Forelimb muscle (tissue), 1 donor: ENCODE measurements at regions not wholly inside any gene's neighbourhood (a gene's known extent, or its start where the extent isn't known, plus 50 kb on each side); places are given as distances from the start of the nearest gene placed in this dataset.
"Not testable (repeated sequence)": the region's sequence is repeated elsewhere in the genome, so short reads cannot be mapped to it uniquely, and the experiment has no call there.

ENCODE experiments used
- DNase-seq: peaks from one replicate; pipeline ENCODE4 v3.0.0-alpha.2; 2013; ENCODE audit warnings: low read depth

DNA sequence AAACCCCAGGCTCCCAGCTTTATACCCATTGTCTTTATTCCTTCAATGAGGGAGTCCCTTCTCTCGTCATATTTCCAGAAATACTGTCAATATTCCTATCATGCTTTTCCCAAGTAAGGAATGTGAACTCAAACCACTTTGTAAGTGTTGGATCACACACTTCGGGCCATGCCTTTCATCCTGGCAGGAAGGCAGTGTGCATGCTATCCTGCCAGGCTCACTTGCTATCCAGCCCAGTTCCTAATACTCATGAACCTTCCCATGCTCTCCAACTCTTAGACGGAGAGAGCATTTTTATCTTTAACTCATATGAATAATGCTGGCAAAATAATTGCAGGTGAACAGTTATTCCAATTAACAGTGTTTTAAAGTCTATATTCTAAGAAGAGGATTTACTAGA is 639.9 kb upstream of the ACO1 start:
- DNase-seq = no peak

DNA sequence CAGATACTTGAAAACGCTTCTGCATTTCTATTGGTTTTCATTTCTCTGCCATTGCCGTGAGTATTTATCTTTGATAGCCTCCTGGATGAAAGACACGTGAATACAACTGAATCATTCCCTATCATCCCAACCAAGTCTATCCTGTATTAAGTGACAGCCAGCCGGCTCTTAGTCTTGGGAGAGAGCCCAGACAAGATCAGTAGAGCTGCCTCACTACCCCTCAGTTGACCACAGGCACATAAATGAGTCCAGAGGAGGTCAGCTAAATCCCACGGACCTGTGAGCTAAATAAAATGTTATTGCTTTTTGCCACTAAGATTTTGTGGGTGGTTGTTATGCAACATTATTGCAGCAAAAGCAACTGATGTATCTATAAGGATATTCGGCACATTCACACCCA is 639.0 kb upstream of the ACO1 start:
- DNase-seq = no peak

DNA sequence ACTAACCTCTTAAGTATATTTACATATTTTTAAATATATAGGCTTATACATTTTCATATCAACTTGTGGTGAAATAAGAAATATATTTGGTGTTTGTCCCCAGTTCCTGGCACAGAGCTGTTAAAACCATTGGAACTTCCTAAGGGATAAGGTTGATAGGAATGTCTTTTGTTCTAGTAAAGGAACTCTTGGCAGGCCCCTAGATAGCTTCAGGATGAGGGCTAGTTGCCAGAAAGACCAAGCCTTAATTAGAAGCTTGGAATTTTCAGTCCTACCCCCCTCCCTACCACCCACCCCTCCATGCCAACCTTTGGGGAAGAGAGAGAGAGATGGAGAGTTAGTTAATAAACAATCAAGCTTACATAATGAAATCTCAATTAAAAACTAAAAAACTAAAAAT is 638.6 kb upstream of the ACO1 start:
- DNase-seq = no peak

DNA sequence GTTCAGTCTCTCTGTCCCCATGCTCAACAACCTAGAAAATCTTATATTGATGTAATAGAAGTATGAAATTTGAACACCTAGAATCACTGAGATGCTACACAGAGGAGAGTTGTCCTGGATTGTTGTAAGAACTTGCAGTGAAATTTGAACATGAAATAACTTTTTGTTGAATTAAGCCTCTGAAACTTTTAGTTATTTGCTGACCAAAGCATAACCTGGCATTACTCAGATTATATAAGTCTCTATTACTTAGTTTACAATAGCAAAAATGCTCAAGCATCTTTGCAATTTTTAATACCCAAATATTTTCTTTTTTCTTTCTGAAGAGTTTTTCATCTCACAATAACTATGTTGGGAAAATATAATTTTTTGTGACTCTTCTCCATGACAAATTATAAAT is 630.7 kb upstream of the ACO1 start:
- DNase-seq = no peak

DNA sequence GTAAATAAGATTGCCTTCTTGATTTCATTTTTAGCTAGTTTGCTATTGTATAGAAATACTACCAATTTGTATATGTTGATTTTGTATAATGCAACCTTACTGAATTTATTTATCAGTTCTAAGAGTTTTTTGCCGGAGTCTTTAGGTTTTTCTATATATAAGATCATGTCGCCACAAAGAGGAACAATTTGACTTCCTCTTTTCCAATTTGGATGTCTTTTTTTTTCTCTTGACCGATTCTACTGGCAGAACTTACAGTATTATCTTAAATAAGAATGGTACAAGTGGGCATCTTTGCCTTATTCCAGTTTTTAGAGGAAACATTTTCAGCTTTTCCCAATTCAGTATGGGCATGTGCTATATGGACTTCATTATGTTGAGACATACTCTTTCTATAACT is 624.7 kb upstream of the ACO1 start:
- no peak for DNase-seq

DNA sequence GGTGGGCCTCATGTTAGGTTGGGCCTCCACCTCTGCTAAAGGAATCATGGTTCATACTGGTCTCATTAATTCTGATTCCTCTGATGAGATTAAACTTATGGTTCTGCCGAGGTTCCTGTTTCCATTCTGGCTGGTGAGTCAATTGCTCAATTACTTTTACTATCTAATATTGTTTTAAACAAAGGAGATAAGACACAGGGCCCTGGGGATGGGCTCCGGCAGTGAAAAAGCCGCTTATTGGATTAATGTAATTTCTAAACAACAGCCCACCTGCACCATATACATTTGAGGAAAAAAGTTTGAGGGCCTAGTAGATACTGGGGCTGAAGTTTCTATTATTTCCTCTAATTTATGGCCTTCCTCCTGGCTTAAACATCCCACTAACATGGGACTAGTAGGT is 610.4 kb upstream of the ACO1 start:
- DNase-seq = not testable (repeated sequence)

DNA sequence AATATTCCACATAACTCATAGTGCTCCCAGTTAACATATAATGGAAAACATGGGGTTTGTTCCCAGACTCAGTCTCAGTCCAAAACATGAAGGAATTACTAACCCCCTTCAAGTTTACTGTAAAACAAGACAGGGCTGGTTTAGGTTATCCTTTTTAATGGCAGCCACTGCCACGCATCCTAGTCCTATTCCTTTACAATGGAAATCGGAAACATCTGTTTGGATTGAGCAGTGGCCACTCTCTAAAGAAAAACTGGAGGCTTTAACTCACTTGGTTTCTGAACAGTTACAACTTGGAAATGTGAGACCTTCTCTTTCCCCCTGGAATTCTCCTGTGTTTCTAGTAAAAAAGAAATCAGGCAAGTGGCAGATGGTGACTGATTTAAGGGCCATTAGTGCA is 609.9 kb upstream of the ACO1 start:
- peak; percentile 6 for DNase-seq

DNA sequence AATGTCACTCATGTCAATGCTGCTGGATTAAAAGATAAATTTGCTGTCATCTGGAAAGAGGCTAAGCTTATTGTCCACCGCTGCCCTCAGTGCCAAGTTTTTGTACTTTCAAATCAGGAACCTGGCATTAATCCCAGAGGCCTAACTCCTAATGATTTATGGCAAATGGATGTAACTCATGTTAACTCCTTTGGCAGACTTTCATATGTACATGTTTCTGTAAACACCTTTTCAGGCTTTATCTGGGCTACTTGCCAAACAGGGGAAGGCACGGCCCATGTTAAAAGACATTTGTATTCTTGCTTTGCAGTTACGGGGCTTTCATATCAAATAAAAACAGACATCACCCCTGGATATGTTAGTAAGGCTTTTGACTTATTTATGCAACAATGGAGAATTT is 608.0 kb upstream of the ACO1 start:
- no peak for DNase-seq

DNA sequence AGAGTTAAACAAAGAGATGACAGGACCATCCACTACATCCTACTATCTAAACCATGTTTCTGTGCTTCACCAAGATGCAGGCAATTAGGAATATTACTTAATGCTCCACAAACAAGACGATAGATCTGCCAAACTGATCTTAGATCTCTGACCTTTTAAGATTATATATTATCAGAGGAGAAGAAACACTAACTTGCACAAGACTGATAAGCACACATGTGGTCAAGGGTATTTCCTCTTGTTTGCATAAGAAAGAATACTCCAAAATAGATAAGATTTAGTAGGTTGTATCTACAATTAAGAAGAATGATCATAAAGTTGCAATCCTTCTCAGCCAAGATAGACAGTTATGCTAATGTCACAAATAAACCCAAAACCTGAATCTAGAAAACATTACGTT is 601.0 kb upstream of the ACO1 start:
- no peak for DNase-seq

DNA sequence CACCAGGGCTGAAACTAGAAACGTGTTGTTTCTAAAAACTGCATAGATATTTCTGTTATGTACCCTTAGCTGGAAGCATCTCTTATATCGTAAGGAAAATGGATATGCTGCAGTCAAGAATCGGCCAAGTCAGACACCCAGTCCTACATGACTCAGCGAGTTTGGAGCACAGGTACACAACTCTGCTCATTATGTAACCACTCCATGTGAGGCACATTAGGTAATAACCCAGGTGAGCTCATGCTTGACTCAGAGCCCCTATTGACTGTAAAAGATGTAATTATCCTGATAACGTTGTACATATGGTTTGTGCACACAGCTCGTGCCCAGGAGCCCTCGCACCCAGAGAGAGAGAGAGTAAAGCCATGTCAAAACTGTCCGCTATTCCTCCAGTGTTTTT is 593.7 kb upstream of the ACO1 start:
- no peak for DNase-seq

DNA sequence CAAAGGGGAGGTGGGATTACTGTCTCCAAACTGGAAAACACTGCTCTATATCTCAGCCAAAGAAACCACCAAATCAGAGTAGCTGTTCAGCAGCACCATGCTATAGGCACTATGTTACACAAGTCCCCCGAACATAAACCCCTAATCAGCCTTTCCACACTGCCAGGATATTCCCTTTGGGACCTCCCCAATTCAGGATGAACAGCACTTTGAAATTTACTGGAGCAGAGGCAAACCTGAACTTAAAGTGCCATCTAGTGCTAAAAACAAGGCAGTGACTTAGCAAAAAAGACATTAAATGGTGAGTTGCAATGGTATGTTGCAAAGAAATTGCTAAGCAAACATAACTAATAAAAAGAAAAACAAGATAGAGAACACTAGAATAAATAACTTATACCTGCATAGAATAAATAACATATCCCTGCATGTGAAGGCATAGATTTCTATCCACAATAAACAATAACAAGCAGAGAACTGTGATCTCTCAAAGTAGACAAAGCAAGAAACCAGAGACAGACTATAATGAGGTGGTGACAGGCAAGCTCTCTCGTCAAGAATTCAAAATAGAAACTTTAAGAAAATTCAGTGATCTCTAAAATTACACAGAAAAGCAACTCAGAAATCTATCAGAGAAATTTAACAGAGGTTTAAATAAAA is 584.4 kb upstream of the ACO1 start:
- DNase-seq = no peak

DNA sequence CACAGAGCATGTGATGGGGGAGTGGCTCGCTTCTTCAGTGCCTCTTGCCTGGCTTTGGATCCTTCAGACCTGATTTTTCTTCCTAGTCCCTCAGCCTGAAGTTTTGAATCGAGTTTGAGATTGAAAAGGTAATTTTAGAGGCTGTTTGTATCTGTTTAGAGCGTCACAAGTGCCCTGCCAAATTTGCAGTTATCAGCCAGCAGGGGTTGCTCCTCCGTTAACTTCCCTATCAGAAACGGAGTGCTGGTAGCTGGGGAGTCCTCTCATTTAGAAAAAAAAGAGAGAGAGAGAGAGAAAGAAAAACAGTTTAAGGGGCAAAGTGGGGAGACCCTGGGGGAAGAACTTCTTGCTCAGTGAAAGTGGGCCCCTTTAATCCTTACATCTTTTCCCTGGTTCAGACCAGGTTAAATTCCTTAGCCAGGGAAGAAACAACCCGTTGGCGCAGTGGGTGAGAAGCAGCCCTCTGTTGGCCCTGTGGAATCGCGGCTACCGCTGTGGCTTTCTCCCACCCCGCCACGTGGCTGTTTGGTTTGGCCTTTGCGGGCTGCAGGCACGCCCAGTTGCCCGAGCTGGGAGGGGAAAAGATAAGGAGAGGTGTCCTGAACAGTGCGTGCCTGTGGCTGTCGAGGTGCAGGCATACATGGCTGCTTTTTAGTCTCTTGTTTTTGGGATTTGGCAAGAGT is 576.7 kb upstream of the ACO1 start:
- no peak for DNase-seq

DNA sequence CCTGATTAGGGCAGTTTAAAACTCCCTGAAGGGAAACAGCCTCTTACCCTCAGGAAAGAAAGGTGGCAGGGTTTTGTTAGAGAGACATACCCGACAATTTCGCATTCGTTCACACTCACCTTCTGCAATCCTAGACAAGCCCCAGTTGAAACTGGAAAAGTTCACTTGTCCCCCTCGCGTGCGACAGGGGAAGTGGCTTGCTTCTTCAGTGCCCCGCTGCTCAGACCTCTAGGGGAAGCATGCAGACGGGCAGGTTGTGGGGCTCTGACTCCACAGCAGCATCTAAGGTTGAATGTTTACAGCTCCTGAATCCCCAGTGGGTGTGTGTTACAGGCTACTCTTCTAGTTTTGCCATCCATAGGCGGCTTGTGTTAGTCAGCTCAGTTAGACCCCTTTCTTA is 575.7 kb upstream of the ACO1 start:
- DNase-seq = no peak

DNA sequence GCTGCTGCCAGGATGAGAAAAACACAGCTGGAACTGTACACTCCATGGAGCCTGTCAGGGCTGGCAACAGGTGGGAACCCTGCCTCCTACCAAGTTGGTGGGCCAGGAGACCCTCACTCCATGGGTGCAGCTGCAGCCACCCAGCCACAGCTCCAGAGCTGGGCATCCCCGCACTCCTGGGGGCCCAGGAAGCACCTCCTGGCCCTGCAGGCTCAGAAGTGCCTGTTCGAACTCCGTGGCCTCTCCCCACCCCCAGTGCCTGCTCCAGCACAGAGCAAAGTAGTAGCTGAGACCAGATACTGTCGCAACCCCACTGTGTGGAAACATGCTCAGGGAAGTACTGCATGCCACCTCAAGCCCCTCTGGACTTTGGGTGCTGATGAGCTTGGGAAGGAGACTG is 564.0 kb upstream of the ACO1 start:
- DNase-seq = no peak

DNA sequence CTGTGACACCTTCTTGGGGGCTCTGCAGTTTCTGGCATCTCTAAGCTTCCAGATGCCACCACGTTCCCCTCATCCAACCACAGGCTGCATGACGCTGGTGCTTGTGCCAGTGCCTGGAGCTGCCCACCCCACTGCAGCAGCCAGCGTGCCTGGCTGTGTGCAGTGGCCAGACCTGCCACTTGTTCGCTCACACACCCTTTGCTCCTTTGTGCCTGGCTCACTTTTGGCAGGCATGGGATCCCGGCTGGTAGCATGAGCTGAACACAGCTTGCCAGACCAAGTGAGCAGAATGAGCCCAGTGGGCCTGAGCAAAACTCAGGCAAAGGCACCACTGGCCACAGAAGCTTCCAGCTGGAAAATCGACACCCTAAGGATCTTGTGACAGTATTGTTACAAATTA is 562.9 kb upstream of the ACO1 start:
- DNase-seq = no peak

DNA sequence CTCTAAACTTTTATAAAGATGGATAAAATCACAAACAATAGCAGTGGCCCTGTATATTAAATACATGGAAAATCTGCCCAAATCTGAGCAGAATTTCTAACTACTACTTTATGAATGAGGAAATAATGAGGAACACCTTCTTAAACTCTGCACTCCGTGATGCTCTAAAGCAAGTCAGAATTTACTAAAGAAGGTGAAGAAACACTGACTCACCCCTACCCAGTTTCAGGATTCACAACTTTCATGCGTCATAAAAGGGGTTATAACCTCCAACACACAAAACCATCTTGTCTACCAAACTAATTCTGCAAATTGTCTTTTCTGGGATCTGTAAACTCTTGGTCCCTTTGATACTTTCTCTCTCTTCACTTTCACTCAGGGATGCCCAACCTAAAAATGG is 561.1 kb upstream of the ACO1 start:
- DNase-seq = no peak

DNA sequence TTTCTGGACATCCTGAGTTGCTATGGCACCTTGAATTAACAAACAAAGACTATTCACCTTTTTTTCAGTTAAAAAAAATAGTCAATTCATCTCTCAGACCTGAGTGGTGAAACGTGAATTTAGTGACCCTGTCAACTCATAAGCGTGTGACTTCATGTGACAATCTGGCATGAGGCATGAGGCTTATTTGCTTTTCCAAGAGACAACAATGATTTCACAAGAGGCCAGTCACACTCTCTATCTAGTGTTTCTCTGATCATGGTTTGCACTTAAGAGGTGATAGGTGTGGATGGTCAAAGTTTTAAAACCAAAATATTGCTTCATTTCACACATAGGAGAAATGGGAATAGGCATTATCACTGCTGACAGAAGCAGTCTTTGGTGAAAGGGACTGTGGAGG is 559.6 kb upstream of the ACO1 start:
- DNase-seq = no peak

DNA sequence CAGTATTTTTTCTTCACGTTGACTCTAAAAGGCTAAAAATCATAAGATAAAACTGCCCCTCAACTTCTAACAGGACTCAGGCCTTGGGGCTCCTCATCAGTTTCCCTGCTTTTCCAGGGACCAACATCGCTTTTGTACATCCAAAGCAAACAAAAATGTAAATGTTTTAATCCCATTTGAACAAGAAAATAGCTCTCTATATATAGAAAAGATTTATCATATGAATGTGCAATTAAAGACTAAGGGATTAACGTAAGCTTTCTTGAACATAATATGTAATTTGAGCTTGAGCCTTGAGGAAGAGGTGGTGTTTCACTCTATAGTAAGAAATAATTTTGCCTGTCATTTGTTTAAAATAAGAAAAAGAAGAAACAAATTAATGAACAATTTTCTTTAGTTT is 547.2 kb upstream of the ACO1 start:
- DNase-seq = no peak

DNA sequence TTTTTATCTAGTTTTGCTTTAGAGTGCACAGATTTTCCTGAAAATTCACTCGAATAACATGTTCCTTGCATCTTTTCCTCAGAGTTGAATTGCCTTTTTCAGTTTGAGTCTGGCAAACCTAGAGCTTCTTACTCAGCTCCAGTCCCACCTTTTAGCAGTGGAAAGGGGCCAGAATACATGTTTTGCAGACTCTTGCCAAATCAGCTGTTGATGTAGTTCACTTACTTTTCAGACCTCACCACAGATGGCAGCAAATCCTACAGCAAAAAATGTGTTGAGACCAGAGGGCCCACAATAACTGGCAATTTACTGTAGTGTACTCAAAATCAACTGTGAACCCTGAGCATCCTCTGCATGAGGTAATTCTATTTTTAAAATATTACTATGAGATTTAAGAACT is 545.2 kb upstream of the ACO1 start:
- DNase-seq = no peak

DNA sequence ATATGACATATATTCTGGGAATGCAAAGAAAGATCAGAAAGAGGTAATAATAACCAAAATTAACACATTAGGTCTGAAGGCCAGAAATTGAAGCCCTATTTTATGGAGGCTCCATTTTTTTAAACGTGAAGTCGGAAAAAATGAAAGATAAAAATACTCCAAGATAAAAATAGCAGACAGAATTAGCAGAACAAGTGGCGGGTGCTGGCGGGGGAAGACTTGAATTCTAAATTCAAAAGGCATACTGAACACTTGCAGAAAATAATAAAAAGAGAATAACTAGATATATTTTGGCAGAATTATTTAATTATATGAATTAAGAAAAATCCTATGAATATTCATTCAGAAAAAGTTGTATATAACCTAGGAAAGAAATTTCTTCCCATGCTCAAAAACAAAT is 543.7 kb upstream of the ACO1 start:
- DNase-seq = no peak

DNA sequence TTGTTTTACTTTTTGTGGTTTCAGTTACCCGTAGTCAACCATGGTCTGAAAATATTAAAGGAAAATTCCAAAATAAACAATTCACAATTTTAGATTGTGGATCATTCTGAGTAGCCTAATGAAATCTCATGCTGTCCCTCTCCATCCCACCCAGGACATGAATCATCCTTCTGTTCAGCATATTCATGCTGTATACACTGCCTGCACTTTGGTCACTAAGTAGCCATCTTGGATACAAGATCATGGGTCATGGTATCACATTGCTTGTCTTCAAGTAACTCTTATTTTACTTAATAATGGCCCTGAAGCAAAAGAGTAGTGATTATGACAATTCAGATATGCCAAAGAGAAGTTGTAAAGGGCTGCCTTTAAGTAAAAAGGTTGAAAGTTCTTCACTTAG is 536.5 kb upstream of the ACO1 start:
- no peak for DNase-seq

DNA sequence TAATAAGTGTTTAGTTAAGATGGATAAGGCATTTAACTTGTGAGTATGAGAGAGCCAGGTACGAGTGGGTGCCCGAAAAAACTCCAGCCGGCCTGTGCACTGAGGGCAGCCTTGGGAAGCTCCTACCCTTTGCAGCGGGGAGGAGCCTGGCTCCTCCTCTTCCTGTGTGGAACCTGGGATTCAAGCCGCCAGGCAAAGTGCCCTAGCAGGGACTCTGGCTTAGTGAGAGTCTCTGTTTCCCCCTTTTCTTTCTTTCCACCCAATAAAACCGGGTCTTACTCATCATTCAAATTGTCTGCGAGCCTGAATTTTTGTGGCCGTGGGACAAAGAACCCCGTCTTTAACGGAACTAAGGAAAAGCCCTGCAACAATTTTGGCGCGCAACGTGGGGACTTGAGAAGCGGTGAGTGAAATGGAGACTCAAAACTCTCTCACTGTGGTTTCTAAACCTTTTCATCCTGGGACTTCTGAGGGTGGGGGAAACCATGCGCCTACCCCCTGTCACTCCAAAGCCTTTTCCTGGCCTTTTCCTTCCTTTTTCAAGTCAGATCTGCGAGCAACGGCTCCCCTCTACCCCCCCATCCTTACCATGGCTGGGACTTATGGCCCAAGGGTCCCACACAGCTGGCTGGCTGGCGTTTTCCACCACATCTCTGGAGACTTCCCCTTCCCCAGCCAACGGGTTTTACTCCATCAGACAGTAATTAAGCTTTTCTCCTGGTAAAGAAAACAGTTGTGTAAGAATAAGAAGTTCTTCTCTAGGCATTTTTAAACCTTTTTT is 535.7 kb upstream of the ACO1 start:
- DNase-seq = no peak

DNA sequence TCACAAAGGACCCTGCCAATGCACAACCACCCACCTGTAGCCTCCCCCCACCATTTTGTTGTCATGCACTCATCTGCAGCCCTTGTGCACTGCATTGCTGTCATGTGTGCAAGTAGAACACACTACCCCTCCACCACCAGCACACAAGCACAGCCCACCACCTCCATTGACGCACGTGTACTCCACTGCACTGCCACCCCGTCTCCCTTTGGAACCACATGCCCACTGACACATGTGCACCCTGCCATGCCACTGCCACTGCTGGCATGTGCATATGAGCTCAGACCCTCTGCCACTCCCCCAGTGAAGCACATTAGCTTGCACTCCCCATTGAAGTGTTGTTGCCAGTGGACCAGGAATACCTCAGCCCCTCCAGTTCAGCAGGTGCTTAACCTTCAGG is 530.3 kb upstream of the ACO1 start:
- DNase-seq = no peak
